ENCODE measurements at regions not wholly inside any gene's neighbourhood (a gene's known extent, or its start where the extent isn't known, plus 50 kb on each side); places are given as distances from the start of the nearest gene placed in this dataset.
A peak's percentile ranks its signal among the peaks of the same experiment; 100 is the strongest.

- no peaks in the 10 kb centered on the region for H3K36me3 ChIP-seq (ENCODE audit: control insufficient read depth, insufficient read depth, low read length)
- no peak for DNase-seq (ENCODE audit: low read depth, low spot score)
- H3K27ac ChIP-seq (ENCODE audit: low read length) = no peak overlapping the region
- H3K4me1 ChIP-seq (ENCODE audit: control insufficient read depth, insufficient read depth, low read length) = no peaks in the 10 kb centered on the region; the same call in 1 of the 2 replicates
- no peaks in the 10 kb centered on the region for H3K9me3 ChIP-seq (ENCODE audit: control insufficient read depth, insufficient read depth, low read length)
- WGBS (ENCODE audit: insufficient coverage, insufficient read length) = no CpG with 5 or more reads among the region's 7 CpGs
- H3K27me3 ChIP-seq (ENCODE audit: control insufficient read depth, insufficient read depth, low read length) = no peaks in the 10 kb centered on the region
- H3K4me3 ChIP-seq (ENCODE audit: low read length) = no peak overlapping the region
Measured at GRCh38 chr18:75358928-75359327, 68.6 kb downstream of the SMIM21 start.

GRCh38 chr18:75353357-75353756, 74.1 kb downstream of the SMIM21 start:
- no CpG with 5 or more reads among the region's 2 CpGs for WGBS (ENCODE audit: insufficient coverage, insufficient read length)
- no peak for DNase-seq (ENCODE audit: low read depth, low spot score)
- H3K36me3 ChIP-seq (ENCODE audit: control insufficient read depth, insufficient read depth, low read length) = no peaks in the 10 kb centered on the region
- no peaks in the 10 kb centered on the region for H3K27me3 ChIP-seq (ENCODE audit: control insufficient read depth, insufficient read depth, low read length)
- H3K9me3 ChIP-seq (ENCODE audit: control insufficient read depth, insufficient read depth, low read length) = peaks cover 3% of the 10 kb centered on the region; the same call in 1 of the 2 replicates
- H3K4me3 ChIP-seq (ENCODE audit: low read length) = no peak overlapping the region
- H3K27ac ChIP-seq (ENCODE audit: low read length) = no peak overlapping the region
- peaks cover 1% of the 10 kb centered on the region; the same call in 1 of the 2 replicates for H3K4me1 ChIP-seq (ENCODE audit: control insufficient read depth, insufficient read depth, low read length)

- H3K4me3 ChIP-seq (ENCODE audit: low read length) = no peak overlapping the region
- peaks cover 1% of the 10 kb centered on the region; the same call in 1 of the 2 replicates for H3K4me1 ChIP-seq (ENCODE audit: control insufficient read depth, insufficient read depth, low read length)
- no peak overlapping the region for H3K27ac ChIP-seq (ENCODE audit: low read length)
- no CpG with 5 or more reads among the region's 5 CpGs for WGBS (ENCODE audit: insufficient coverage, insufficient read length)
- no peaks in the 10 kb centered on the region for H3K36me3 ChIP-seq (ENCODE audit: control insufficient read depth, insufficient read depth, low read length)
- no peak for DNase-seq (ENCODE audit: low read depth, low spot score)
- H3K9me3 ChIP-seq (ENCODE audit: control insufficient read depth, insufficient read depth, low read length) = peaks cover 3% of the 10 kb centered on the region; the same call in 1 of the 2 replicates
- H3K27me3 ChIP-seq (ENCODE audit: control insufficient read depth, insufficient read depth, low read length) = no peaks in the 10 kb centered on the region
Measured at GRCh38 chr18:75351409-75351808, 76.1 kb downstream of the SMIM21 start.

GRCh38 chr18:75350857-75351256, 76.6 kb downstream of the SMIM21 start:
- no peaks in the 10 kb centered on the region for H3K36me3 ChIP-seq (ENCODE audit: control insufficient read depth, insufficient read depth, low read length)
- no peak overlapping the region for H3K4me3 ChIP-seq (ENCODE audit: low read length)
- H3K27me3 ChIP-seq (ENCODE audit: control insufficient read depth, insufficient read depth, low read length) = no peaks in the 10 kb centered on the region
- peaks cover 3% of the 10 kb centered on the region; the same call in 1 of the 2 replicates for H3K9me3 ChIP-seq (ENCODE audit: control insufficient read depth, insufficient read depth, low read length)
- peaks cover 1% of the 10 kb centered on the region; the same call in 1 of the 2 replicates for H3K4me1 ChIP-seq (ENCODE audit: control insufficient read depth, insufficient read depth, low read length)
- H3K27ac ChIP-seq (ENCODE audit: low read length) = no peak overlapping the region
- no CpG with 5 or more reads among the region's 9 CpGs for WGBS (ENCODE audit: insufficient coverage, insufficient read length)
- DNase-seq (ENCODE audit: low read depth, low spot score) = no peak

- Histone ChIP-seq H3K27ac (ENCODE audit: low read length) (no peak overlapping the region), H3K4me1 (ENCODE audit: control insufficient read depth, insufficient read depth, low read length) (peaks cover 1% of the 10 kb centered on the region; the same call in 1 of the 2 replicates), H3K36me3 (ENCODE audit: control insufficient read depth, insufficient read depth, low read length) (no peaks in the 10 kb centered on the region), H3K9me3 (ENCODE audit: control insufficient read depth, insufficient read depth, low read length) (peaks cover 3% of the 10 kb centered on the region; the same call in 1 of the 2 replicates), H3K27me3 (ENCODE audit: control insufficient read depth, insufficient read depth, low read length) (no peaks in the 10 kb centered on the region), H3K4me3 (ENCODE audit: low read length) (no peak overlapping the region)
- peak; percentile 43 for DNase-seq (ENCODE audit: low read depth, low spot score)
- no CpG with 5 or more reads among the region's 3 CpGs for WGBS (ENCODE audit: insufficient coverage, insufficient read length)
Measured at GRCh38 chr18:75350512-75350839, 77.0 kb downstream of the SMIM21 start.

GRCh38 chr18:75349668-75350511, 77.6 kb downstream of the SMIM21 start:
- WGBS (ENCODE audit: insufficient coverage, insufficient read length) = no CpG with 5 or more reads among the region's 18 CpGs
- DNase-seq (ENCODE audit: low read depth, low spot score) = no peak
- Histone ChIP-seq H3K27ac (ENCODE audit: low read length) (no peak overlapping the region), H3K4me1 (ENCODE audit: control insufficient read depth, insufficient read depth, low read length) (peaks cover 1% of the 10 kb centered on the region; the same call in 1 of the 2 replicates), H3K27me3 (ENCODE audit: control insufficient read depth, insufficient read depth, low read length) (no peaks in the 10 kb centered on the region), H3K9me3 (ENCODE audit: control insufficient read depth, insufficient read depth, low read length) (peaks cover 3% of the 10 kb centered on the region; the same call in 1 of the 2 replicates), H3K36me3 (ENCODE audit: control insufficient read depth, insufficient read depth, low read length) (no peaks in the 10 kb centered on the region), H3K4me3 (ENCODE audit: low read length) (no peak overlapping the region)

GRCh38 chr18:75346671-75347070, 80.8 kb downstream of the SMIM21 start:
- Histone ChIP-seq H3K36me3 (ENCODE audit: control insufficient read depth, insufficient read depth, low read length) (no peaks in the 10 kb centered on the region), H3K27me3 (ENCODE audit: control insufficient read depth, insufficient read depth, low read length) (no peaks in the 10 kb centered on the region), H3K4me1 (ENCODE audit: control insufficient read depth, insufficient read depth, low read length) (peaks cover 3% of the 10 kb centered on the region; the same call in 1 of the 2 replicates), H3K9me3 (ENCODE audit: control insufficient read depth, insufficient read depth, low read length) (no peaks in the 10 kb centered on the region), H3K27ac (ENCODE audit: low read length) (no peak overlapping the region), H3K4me3 (ENCODE audit: low read length) (no peak overlapping the region)
- no CpG with 5 or more reads among the region's 6 CpGs for WGBS (ENCODE audit: insufficient coverage, insufficient read length)
- DNase-seq (ENCODE audit: low read depth, low spot score) = no peak

- Histone ChIP-seq H3K36me3 (ENCODE audit: control insufficient read depth, insufficient read depth, low read length) (no peaks in the 10 kb centered on the region), H3K9me3 (ENCODE audit: control insufficient read depth, insufficient read depth, low read length) (no peaks in the 10 kb centered on the region), H3K4me3 (ENCODE audit: low read length) (no peak overlapping the region), H3K27ac (ENCODE audit: low read length) (no peak overlapping the region), H3K27me3 (ENCODE audit: control insufficient read depth, insufficient read depth, low read length) (no peaks in the 10 kb centered on the region), H3K4me1 (ENCODE audit: control insufficient read depth, insufficient read depth, low read length) (0 out of 2 replicates have a peak, but pooled peaks cover 1% of the 10 kb centered on the region)
- no CpG with 5 or more reads among the region's 7 CpGs for WGBS (ENCODE audit: insufficient coverage, insufficient read length)
- no peak for DNase-seq (ENCODE audit: low read depth, low spot score)
Measured at GRCh38 chr18:75344615-75345014, 82.9 kb downstream of the SMIM21 start.

- Histone ChIP-seq H3K27ac (ENCODE audit: low read length) (no peak overlapping the region), H3K27me3 (ENCODE audit: control insufficient read depth, insufficient read depth, low read length) (no peaks in the 10 kb centered on the region), H3K4me1 (ENCODE audit: control insufficient read depth, insufficient read depth, low read length) (0 out of 2 replicates have a peak, but pooled peaks cover 1% of the 10 kb centered on the region), H3K9me3 (ENCODE audit: control insufficient read depth, insufficient read depth, low read length) (no peaks in the 10 kb centered on the region), H3K4me3 (ENCODE audit: low read length) (no peak overlapping the region), H3K36me3 (ENCODE audit: control insufficient read depth, insufficient read depth, low read length) (no peaks in the 10 kb centered on the region)
- DNase-seq (ENCODE audit: low read depth, low spot score) = no peak
- no CpG with 5 or more reads among the region's 8 CpGs for WGBS (ENCODE audit: insufficient coverage, insufficient read length)
Measured at GRCh38 chr18:75344161-75344560, 83.3 kb downstream of the SMIM21 start.

GRCh38 chr18:75343389-75343788, 84.1 kb downstream of the SMIM21 start:
- Histone ChIP-seq H3K4me1 (ENCODE audit: control insufficient read depth, insufficient read depth, low read length) (0 out of 2 replicates have a peak, but pooled peaks cover 1% of the 10 kb centered on the region), H3K36me3 (ENCODE audit: control insufficient read depth, insufficient read depth, low read length) (no peaks in the 10 kb centered on the region), H3K9me3 (ENCODE audit: control insufficient read depth, insufficient read depth, low read length) (no peaks in the 10 kb centered on the region), H3K27ac (ENCODE audit: low read length) (no peak overlapping the region), H3K27me3 (ENCODE audit: control insufficient read depth, insufficient read depth, low read length) (no peaks in the 10 kb centered on the region), H3K4me3 (ENCODE audit: low read length) (no peak overlapping the region)
- no peak for DNase-seq (ENCODE audit: low read depth, low spot score)
- WGBS (ENCODE audit: insufficient coverage, insufficient read length) = no CpG with 5 or more reads among the region's 6 CpGs

Data from iPS DF 6.9 (cell line).